Activated CD4-positive, alpha-beta T cell treated with anti-CD3 and anti-CD28 coated beads, Interleukin-2, amount 50 U/mL, for 4 hours (primary cell): ENCODE measurements at regions not wholly inside any gene's neighbourhood (a gene's known extent, or its start where the extent isn't known, plus 50 kb on each side); places are given as distances from the start of the nearest gene placed in this dataset.

Experiments used
- DNase-seq, 2 experiments: peaks; one replicate each; pipeline ENCODE4 v3.0.0-alpha.2; 2020

- no peak for DNase-seq
Measured at GRCh38 chr14:97916100-97916499, 1118.9 kb downstream of the VRK1 start.

GRCh38 chr14:97916669-97917568 lies 1119.7 kb downstream of the VRK1 start:
- DNase-seq: no peak

- DNase-seq: no peak
Measured at GRCh38 chr14:97920201-97920600, 1123.0 kb downstream of the VRK1 start.

GRCh38 chr14:97921296-97921695 lies 1124.1 kb downstream of the VRK1 start:
- no peak for DNase-seq

GRCh38 chr14:97924922-97925613 lies 1127.9 kb downstream of the VRK1 start:
- no peak for DNase-seq

GRCh38 chr14:97930166-97930565 lies 1133.0 kb downstream of the VRK1 start:
- DNase-seq: no peak

- no peak for DNase-seq
Measured at GRCh38 chr14:97931273-97931672, 1134.1 kb downstream of the VRK1 start.

GRCh38 chr14:97942921-97943320 lies 1145.7 kb downstream of the VRK1 start:
- no peak for DNase-seq

- no peak for DNase-seq
Measured at GRCh38 chr14:97943619-97944018, 1146.4 kb downstream of the VRK1 start.

- DNase-seq: no peak
Measured at GRCh38 chr14:97944380-97944779, 1147.2 kb downstream of the VRK1 start.

- no peak for DNase-seq
Measured at GRCh38 chr14:97945631-97946030, 1148.4 kb downstream of the VRK1 start.

GRCh38 chr14:97946240-97946639 lies 1149.1 kb downstream of the VRK1 start:
- no peak for DNase-seq

- DNase-seq: no peak
Measured at GRCh38 chr14:97946641-97947040, 1149.5 kb downstream of the VRK1 start.

- no peak for DNase-seq
Measured at GRCh38 chr14:97948841-97949240, 1151.7 kb downstream of the VRK1 start.

GRCh38 chr14:97956581-97957340 lies 1159.6 kb downstream of the VRK1 start:
- no peak for DNase-seq

- DNase-seq: no peak
Measured at GRCh38 chr14:97959251-97959650, 1162.1 kb downstream of the VRK1 start.

GRCh38 chr14:97960436-97960835 lies 1163.3 kb downstream of the VRK1 start:
- no peak for DNase-seq

GRCh38 chr14:97970222-97970621 lies 1173.0 kb downstream of the VRK1 start:
- no peak for DNase-seq

GRCh38 chr14:97975216-97975615 lies 1178.0 kb downstream of the VRK1 start:
- DNase-seq: no peak

- DNase-seq: peak; percentile 25 to 48
Measured at GRCh38 chr14:97975962-97976361, 1178.8 kb downstream of the VRK1 start.

GRCh38 chr14:97976861-97977260 lies 1179.7 kb downstream of the VRK1 start:
- no peak for DNase-seq

- DNase-seq: peak; percentile 56 to 60
Measured at GRCh38 chr14:97977651-97978261, 1180.6 kb downstream of the VRK1 start.

- peak; percentile 75 to 80 for DNase-seq
Measured at GRCh38 chr14:97978341-97978740, 1181.2 kb downstream of the VRK1 start.
